HL-60 (cell line): ENCODE measurements at regions not wholly inside any gene's neighbourhood (a gene's known extent, or its start where the extent isn't known, plus 50 kb on each side); places are given as distances from the start of the nearest gene placed in this dataset.

Experiments
- DNase-seq, 2 experiments: peaks; one replicate each; pipeline ENCODE4 v3.0.0-alpha.2; 2010 to 2020; ENCODE audit warnings: low read depth in 1 of 2, low spot score in 1 of 2
- H3K27ac ChIP-seq: fragments of 250-450 bp; sonication (Bioruptor Pico); replicated peaks from 2 replicates; pipeline ENCODE4 v1.5.1; 2020; ENCODE audit warnings: mild to moderate bottlenecking, moderate library complexity
- H3K27me3 ChIP-seq: fragments of 250-450 bp; sonication (Bioruptor Pico); 2 replicates; pipeline ENCODE4 v1.5.1; 2021; ENCODE audit warnings: mild to moderate bottlenecking, moderate library complexity; ENCODE audit not compliant: insufficient read depth, poor library complexity, severe bottlenecking
- H3K4me3 ChIP-seq: replicated peaks from 2 replicates; pipeline ENCODE4 v1.5.1; 2011; ENCODE audit warnings: mild to moderate bottlenecking, control low read depth, low read length; ENCODE audit not compliant: insufficient read depth
- GABPA ChIP-seq: IDR thresholded peaks from 2 replicates; pipeline ENCODE4 v1.6.1; 2012; ENCODE audit warnings: low read depth
- POLR2AphosphoS5 ChIP-seq: IDR thresholded peaks from 2 replicates; pipeline ENCODE4 v1.6.1; 2012; ENCODE audit warnings: low read depth
- SPI1 ChIP-seq: IDR thresholded peaks from 2 replicates; pipeline ENCODE4 v1.6.1; 2012; ENCODE audit warnings: low read depth, mild to moderate bottlenecking, borderline replicate concordance
- TF ChIP-seq, protein P1 (sequence below): IDR thresholded peaks from 2 replicates; pipeline ENCODE4 v1.6.1; 2012; ENCODE audit warnings: low read depth; ENCODE audit not compliant: insufficient replicate concordance
- TF ChIP-seq, protein P2 (sequence below): IDR thresholded peaks from one replicate; pipeline ENCODE4 v1.5.1; 2011; ENCODE audit warnings: low read length, control low read depth, inconsistent platforms; ENCODE audit not compliant: insufficient read depth

DNA sequence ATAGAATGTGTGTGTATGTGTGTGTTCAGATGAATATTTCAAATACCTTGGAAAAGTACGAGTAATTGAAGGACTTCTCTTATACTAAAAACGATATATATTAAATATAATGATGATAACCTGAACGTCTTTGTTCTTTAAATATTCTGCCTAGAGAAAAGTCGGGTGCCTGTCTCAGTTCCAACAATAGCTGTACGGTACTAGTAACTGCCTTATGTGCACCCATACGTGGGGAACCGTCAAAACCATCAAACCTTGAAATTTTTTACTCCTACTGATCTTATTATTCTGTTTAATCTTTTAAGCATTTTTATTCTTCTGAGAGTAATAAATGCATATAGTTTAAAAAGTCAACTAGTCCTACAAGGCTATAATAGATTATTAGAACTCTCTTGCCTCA, 1045.7 kb downstream of the C4orf33 start:
- TF ChIP-seq, protein P1, sequence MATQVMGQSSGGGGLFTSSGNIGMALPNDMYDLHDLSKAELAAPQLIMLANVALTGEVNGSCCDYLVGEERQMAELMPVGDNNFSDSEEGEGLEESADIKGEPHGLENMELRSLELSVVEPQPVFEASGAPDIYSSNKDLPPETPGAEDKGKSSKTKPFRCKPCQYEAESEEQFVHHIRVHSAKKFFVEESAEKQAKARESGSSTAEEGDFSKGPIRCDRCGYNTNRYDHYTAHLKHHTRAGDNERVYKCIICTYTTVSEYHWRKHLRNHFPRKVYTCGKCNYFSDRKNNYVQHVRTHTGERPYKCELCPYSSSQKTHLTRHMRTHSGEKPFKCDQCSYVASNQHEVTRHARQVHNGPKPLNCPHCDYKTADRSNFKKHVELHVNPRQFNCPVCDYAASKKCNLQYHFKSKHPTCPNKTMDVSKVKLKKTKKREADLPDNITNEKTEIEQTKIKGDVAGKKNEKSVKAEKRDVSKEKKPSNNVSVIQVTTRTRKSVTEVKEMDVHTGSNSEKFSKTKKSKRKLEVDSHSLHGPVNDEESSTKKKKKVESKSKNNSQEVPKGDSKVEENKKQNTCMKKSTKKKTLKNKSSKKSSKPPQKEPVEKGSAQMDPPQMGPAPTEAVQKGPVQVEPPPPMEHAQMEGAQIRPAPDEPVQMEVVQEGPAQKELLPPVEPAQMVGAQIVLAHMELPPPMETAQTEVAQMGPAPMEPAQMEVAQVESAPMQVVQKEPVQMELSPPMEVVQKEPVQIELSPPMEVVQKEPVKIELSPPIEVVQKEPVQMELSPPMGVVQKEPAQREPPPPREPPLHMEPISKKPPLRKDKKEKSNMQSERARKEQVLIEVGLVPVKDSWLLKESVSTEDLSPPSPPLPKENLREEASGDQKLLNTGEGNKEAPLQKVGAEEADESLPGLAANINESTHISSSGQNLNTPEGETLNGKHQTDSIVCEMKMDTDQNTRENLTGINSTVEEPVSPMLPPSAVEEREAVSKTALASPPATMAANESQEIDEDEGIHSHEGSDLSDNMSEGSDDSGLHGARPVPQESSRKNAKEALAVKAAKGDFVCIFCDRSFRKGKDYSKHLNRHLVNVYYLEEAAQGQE: no peak
- TF ChIP-seq, protein P2, sequence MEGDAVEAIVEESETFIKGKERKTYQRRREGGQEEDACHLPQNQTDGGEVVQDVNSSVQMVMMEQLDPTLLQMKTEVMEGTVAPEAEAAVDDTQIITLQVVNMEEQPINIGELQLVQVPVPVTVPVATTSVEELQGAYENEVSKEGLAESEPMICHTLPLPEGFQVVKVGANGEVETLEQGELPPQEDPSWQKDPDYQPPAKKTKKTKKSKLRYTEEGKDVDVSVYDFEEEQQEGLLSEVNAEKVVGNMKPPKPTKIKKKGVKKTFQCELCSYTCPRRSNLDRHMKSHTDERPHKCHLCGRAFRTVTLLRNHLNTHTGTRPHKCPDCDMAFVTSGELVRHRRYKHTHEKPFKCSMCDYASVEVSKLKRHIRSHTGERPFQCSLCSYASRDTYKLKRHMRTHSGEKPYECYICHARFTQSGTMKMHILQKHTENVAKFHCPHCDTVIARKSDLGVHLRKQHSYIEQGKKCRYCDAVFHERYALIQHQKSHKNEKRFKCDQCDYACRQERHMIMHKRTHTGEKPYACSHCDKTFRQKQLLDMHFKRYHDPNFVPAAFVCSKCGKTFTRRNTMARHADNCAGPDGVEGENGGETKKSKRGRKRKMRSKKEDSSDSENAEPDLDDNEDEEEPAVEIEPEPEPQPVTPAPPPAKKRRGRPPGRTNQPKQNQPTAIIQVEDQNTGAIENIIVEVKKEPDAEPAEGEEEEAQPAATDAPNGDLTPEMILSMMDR: no peak
- TF ChIP-seq GABPA (no peak), POLR2AphosphoS5 (no peak), SPI1 (no peak)
- DNase-seq: no peak
- Histone ChIP-seq H3K4me3 (no peak overlapping the region), H3K27ac (no peak overlapping the region), H3K27me3 (no peaks in the 10 kb centered on the region)

DNA sequence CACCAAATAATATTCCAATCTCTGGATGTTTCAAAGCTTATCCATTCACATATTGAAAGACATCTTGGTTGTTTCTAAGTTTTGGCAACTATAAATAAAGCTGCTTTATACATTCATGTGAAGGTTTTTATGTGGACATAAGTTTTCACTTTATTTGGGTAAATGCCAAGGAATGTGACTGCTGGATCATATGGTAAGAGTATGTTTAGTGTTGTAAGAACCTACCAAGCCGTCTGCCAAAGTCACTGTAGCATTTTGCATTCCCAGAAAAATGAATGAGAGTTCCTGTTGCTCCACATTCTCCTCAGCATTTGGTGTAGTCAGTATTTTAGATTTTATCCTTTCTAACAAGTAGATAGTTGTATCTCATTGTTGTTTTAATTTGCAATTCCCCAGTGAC, 1047.7 kb downstream of the C4orf33 start:
- Histone ChIP-seq H3K27ac (no peak overlapping the region), H3K27me3 (no peaks in the 10 kb centered on the region), H3K4me3 (no peak overlapping the region)
- DNase-seq: no peak
- TF ChIP-seq SPI1 (no peak), POLR2AphosphoS5 (no peak), GABPA (no peak)
- TF ChIP-seq, protein P1: no peak
- TF ChIP-seq, protein P2: no peak

DNA sequence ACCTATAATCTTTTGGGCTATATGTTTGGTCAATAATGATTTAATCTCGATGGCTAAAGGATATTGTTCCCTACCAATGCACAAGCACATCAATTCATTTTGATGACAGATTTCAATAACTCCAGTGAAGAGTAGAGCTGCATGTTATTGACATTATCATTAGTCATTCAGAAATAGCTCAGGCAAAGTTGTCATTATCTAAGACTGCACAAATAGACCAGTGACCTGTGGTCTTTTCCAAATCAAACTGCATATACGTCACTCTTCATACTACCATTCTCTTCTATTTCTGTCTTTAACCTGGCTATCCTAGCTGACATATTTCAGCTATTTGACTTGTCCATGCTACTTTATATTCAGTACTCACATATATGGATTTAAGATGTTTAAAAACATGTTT, 1050.8 kb downstream of the C4orf33 start:
- TF ChIP-seq POLR2AphosphoS5 (no peak), GABPA (no peak), SPI1 (no peak)
- TF ChIP-seq, protein P2: no peak
- TF ChIP-seq, protein P1: no peak
- Histone ChIP-seq H3K4me3 (no peak overlapping the region), H3K27me3 (no peaks in the 10 kb centered on the region), H3K27ac (no peak overlapping the region)
- no peak for DNase-seq
